Prostate gland (tissue), 2 donors: ENCODE measurements at regions not wholly inside any gene's neighbourhood (a gene's known extent, or its start where the extent isn't known, plus 50 kb on each side); places are given as distances from the start of the nearest gene placed in this dataset.

Experiments
- POLR2A ChIP-seq: fragments of 450-650 bp; IDR thresholded peaks from one replicate; pipeline ENCODE4 v1.6.1; 2016; ENCODE audit warnings: antibody characterized with exemption, mild to moderate bottlenecking
- TF ChIP-seq, protein P1 (sequence below), 4 experiments: fragments of 200-600 bp in 2 of 4; fragments of 450-650 bp in 2 of 4; sonication (generic) in 2 of 4; IDR thresholded peaks; 1 replicate in 3 of 4; 2 replicates in 1 of 4; pipeline ENCODE4 v1.5.1; 2016 to 2019; ENCODE audit warnings: antibody characterized with exemption in 4 of 4, mild to moderate bottlenecking in 2 of 4, moderate library complexity in 2 of 4

DNA sequence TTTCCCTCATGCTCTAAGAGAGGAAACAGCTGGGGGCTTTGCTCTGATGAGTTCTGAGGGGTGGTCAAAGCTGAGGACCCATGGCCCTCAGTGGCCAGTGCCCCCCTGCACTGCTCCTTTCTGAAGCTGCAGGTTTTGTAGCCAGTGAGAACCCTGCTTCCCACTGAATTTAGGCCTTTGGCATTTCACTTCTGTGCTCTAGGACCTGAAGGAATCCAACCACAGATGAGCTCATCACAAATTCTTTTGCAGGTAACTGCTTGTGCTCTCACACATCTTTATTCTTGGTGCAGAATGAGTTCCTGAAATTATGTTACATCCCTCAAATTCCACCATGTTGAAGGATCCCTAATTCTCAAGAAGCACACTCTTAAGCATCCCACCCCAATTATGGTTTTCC, 248.7 kb upstream of the IRF2BP2 start:
- TF ChIP-seq, protein P1, sequence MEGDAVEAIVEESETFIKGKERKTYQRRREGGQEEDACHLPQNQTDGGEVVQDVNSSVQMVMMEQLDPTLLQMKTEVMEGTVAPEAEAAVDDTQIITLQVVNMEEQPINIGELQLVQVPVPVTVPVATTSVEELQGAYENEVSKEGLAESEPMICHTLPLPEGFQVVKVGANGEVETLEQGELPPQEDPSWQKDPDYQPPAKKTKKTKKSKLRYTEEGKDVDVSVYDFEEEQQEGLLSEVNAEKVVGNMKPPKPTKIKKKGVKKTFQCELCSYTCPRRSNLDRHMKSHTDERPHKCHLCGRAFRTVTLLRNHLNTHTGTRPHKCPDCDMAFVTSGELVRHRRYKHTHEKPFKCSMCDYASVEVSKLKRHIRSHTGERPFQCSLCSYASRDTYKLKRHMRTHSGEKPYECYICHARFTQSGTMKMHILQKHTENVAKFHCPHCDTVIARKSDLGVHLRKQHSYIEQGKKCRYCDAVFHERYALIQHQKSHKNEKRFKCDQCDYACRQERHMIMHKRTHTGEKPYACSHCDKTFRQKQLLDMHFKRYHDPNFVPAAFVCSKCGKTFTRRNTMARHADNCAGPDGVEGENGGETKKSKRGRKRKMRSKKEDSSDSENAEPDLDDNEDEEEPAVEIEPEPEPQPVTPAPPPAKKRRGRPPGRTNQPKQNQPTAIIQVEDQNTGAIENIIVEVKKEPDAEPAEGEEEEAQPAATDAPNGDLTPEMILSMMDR (IDR thresholded peaks at IDR 0.05) = no peak
- TF ChIP-seq POLR2A = no peak
